A549 (cell line): ENCODE measurements at regions not wholly inside any gene's neighbourhood (a gene's known extent, or its start where the extent isn't known, plus 50 kb on each side); places are given as distances from the start of the nearest gene placed in this dataset.

Source experiments
- ATAC-seq, 2 experiments: fragments of 200-7000 bp in 1 of 2; fragments of >200 bp in 1 of 2; cut with Nextera tagmentation in 1 of 2; cut with Tn5 transposase in 1 of 2; 3 replicates each; pipeline versions ENCODE4 v1.8.0 to v1.9.1; 2018 to 2020; ENCODE audit warnings: mild to moderate bottlenecking in 1 of 2, moderate library complexity in 1 of 2
- CTCF ChIA-PET: fragments of 300-600 bp; sonication (Branson Sonifier 250); formaldehyde crosslinking; extraction: SDS; loops from one replicate; lab custom pipeline; 2021; ENCODE audit warnings: antibody characterized with exemption, inconsistent platforms; lab: Yijun Ruan, JAX
- POLR2A ChIA-PET: fragments of 350-600 bp; formaldehyde crosslinking; extraction: SDS; loops from one replicate; lab custom pipeline; 2021; ENCODE audit warnings: antibody characterized with exemption, inconsistent platforms; lab: Yijun Ruan, JAX
- DNase-seq, 2 experiments: peaks; one replicate each; pipeline versions ENCODE4 v3.0.0 to v3.0.0-alpha.2; 2011 to 2016; ENCODE audit warnings: low read depth in 1 of 2, low spot score in 1 of 2
- FAIRE-seq: peaks from 2 replicates; lab custom pipeline; 2011; peaks lifted over from hg19 to GRCh38; lab: Jason Lieb, UNC
- H3K27ac ChIP-seq, 2 experiments: fragments of >200 bp; sonication (Bioruptor Twin); formaldehyde crosslinking; 3 replicates each; pipeline ENCODE4 v1.5.1; 2016 to 2017
- H3K4me1 ChIP-seq: fragments of >200 bp; sonication (Bioruptor Twin); formaldehyde crosslinking; 3 replicates; pipeline ENCODE4 v1.6.1; 2016
- H3K4me2 ChIP-seq: fragments of >200 bp; sonication (Bioruptor Twin); formaldehyde crosslinking; 3 replicates; pipeline ENCODE4 v1.6.1; 2016
- H3K4me3 ChIP-seq: fragments of >200 bp; sonication (Bioruptor Twin); formaldehyde crosslinking; 3 replicates; pipeline ENCODE4 v1.5.1; 2016
- H3K9me3 ChIP-seq: fragments of >200 bp; sonication (Bioruptor Twin); formaldehyde crosslinking; 3 replicates; pipeline ENCODE4 v1.6.1; 2016
- CEBPB ChIP-seq, 2 experiments: fragments of >200 bp in 1 of 2; sonication (Bioruptor Twin) in 1 of 2; formaldehyde crosslinking in 1 of 2; IDR thresholded peaks; 2 replicates each; pipeline ENCODE4 v1.6.1; 2012 to 2016
- CHD4 ChIP-seq: fragments of 200-600 bp; sonication (generic); IDR thresholded peaks from 2 replicates; pipeline ENCODE4 v1.6.1; 2016; ENCODE audit warnings: antibody characterized with exemption, mild to moderate bottlenecking, borderline replicate concordance
- CTCF ChIP-seq: fragments of >200 bp; sonication (Bioruptor Twin); formaldehyde crosslinking; IDR thresholded peaks from 3 replicates; pipeline ENCODE4 v1.5.1; 2016
- ELK1 ChIP-seq: fragments of 150-350 bp; IDR thresholded peaks from 2 replicates; pipeline ENCODE4 v1.6.1; 2014; ENCODE audit warnings: low read depth, mild to moderate bottlenecking, low read length
- GATA3 ChIP-seq: IDR thresholded peaks from 2 replicates; pipeline ENCODE4 v1.6.1; 2012; ENCODE audit warnings: borderline replicate concordance
- HMGXB4 ChIP-seq: fragments of 250-450 bp; sonication (Bioruptor Pico); IDR thresholded peaks from 2 replicates; pipeline ENCODE4 v1.5.0; 2021; ENCODE audit warnings: mild to moderate bottlenecking, moderate library complexity, borderline replicate concordance
- HOXA7 ChIP-seq: fragments of 250-450 bp; sonication (Bioruptor Pico); IDR thresholded peaks from 2 replicates; pipeline ENCODE4 v1.5.0; 2020; ENCODE audit warnings: mild to moderate bottlenecking, moderate library complexity
- HOXB5 ChIP-seq: fragments of 250-450 bp; sonication (Bioruptor Pico); IDR thresholded peaks from 2 replicates; pipeline ENCODE4 v1.5.0; 2020; ENCODE audit warnings: mild to moderate bottlenecking, moderate library complexity
- KDM5A ChIP-seq: fragments of 200-600 bp; sonication (generic); IDR thresholded peaks from 2 replicates; pipeline ENCODE4 v1.6.1; 2016; ENCODE audit warnings: antibody characterized with exemption, mild to moderate bottlenecking
- MAZ ChIP-seq: fragments of 150-350 bp; IDR thresholded peaks from 2 replicates; pipeline ENCODE4 v1.6.1; 2014; ENCODE audit warnings: antibody characterized with exemption, low read depth, low read length, borderline replicate concordance
- NFE2L2 ChIP-seq: fragments of 150-350 bp; conservative IDR thresholded peaks from 2 replicates; pipeline ENCODE4 v1.6.1; 2014; ENCODE audit warnings: low read length
- NR3C1 ChIP-seq: fragments of >200 bp; sonication (Bioruptor Twin); formaldehyde crosslinking; IDR thresholded peaks from 3 replicates; pipeline ENCODE4 v1.6.1; 2017
- SREBF2 ChIP-seq: fragments of 450-650 bp; IDR thresholded peaks from 2 replicates; pipeline ENCODE4 v1.6.1; 2014; ENCODE audit warnings: mild to moderate bottlenecking, moderate library complexity
- ZFP36 ChIP-seq: fragments of 450-650 bp; IDR thresholded peaks from 2 replicates; pipeline ENCODE4 v1.6.1; 2014; ENCODE audit warnings: borderline replicate concordance; ENCODE audit not compliant: partially characterized antibody
- WGBS: methylation state at CpG from one replicate; pipeline ENCODE4 v1.1.6; 2017; ENCODE audit errors: missing lambda C conversion rate; 5-methylcytosine and 5-hydroxymethylcytosine counted together
- TF ChIP-seq, protein P1 (sequence below): fragments of 250-450 bp; sonication (Bioruptor Pico); IDR thresholded peaks from 2 replicates; pipeline ENCODE4 v1.5.0; 2020; ENCODE audit warnings: low read depth, mild to moderate bottlenecking, moderate library complexity
- TF ChIP-seq, protein P2 (sequence below): IDR thresholded peaks from 2 replicates; pipeline ENCODE4 v1.6.1; 2012; ENCODE audit warnings: low read depth, borderline replicate concordance

- TF ChIP-seq HMGXB4 (CRISPR knock-in tag) = no peak
- no peak for TF ChIP-seq NR3C1
These were observed 89.4 kb upstream of the JAK1 start (continued) for GRCh38 chr1:65055747-65056146.

GRCh38 chr1:65056234-65056633, 89.9 kb upstream of the JAK1 start:
- H3K4me2 ChIP-seq = no peak overlapping the region
- no peaks in the 10 kb centered on the region for H3K9me3 ChIP-seq
- no peak overlapping the region for H3K27ac ChIP-seq
- no peak for DNase-seq
- ChIA-PET POLR2A (no interaction called here), CTCF (interaction anchor here (1.0 kb wide), 1 partner anchor 9 kb away, joined by 3 read pairs; no protein-coding TSS in a partner anchor)
- no peak overlapping the region for H3K4me3 ChIP-seq
- no peak for FAIRE-seq
- no peak for TF ChIP-seq GATA3
- TF ChIP-seq CEBPB (IDR thresholded peaks at IDR 0.05) = no peak
- TF ChIP-seq ZFP36 = no peak
- TF ChIP-seq MAZ = no peak
- no peak for TF ChIP-seq HOXB5
- TF ChIP-seq CTCF = no peak
- ATAC-seq = no peak
- peaks cover 3% of the 10 kb centered on the region; the same call in 1 of the 3 replicates for H3K4me1 ChIP-seq
- 75% methylated on average over 1 of the region's 1 CpG for WGBS

GRCh38 chr1:65056866-65057265, 90.5 kb upstream of the JAK1 start:
- Histone ChIP-seq H3K4me1 (peaks cover 3% of the 10 kb centered on the region; the same call in 1 of the 3 replicates), H3K27ac (no peak overlapping the region), H3K4me2 (no peak overlapping the region), H3K9me3 (no peaks in the 10 kb centered on the region), H3K4me3 (no peak overlapping the region)
- TF ChIP-seq ZFP36 = no peak
- no peak for TF ChIP-seq HOXA7 (CRISPR knock-in tag)
- no peak for TF ChIP-seq NR3C1
- TF ChIP-seq ELK1 = no peak
- TF ChIP-seq KDM5A = no peak
- no peak for TF ChIP-seq NFE2L2
- TF ChIP-seq, protein P1, sequence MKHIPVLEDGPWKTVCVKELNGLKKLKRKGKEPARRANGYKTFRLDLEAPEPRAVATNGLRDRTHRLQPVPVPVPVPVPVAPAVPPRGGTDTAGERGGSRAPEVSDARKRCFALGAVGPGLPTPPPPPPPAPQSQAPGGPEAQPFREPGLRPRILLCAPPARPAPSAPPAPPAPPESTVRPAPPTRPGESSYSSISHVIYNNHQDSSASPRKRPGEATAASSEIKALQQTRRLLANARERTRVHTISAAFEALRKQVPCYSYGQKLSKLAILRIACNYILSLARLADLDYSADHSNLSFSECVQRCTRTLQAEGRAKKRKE = no peak
- TF ChIP-seq CEBPB (IDR thresholded peaks at IDR 0.05) = no peak
- TF ChIP-seq CHD4 = no peak
- no peak for TF ChIP-seq SREBF2
- TF ChIP-seq, protein P2, sequence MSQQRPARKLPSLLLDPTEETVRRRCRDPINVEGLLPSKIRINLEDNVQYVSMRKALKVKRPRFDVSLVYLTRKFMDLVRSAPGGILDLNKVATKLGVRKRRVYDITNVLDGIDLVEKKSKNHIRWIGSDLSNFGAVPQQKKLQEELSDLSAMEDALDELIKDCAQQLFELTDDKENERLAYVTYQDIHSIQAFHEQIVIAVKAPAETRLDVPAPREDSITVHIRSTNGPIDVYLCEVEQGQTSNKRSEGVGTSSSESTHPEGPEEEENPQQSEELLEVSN = no peak
- ChIA-PET POLR2A (no interaction called here), CTCF (interaction anchor here (0.9 to 1.3 kb wide), 4 partner anchors 8 to 631 kb away, joined by 3 to 10 read pairs (median 5); no protein-coding TSS in a partner anchor)
- WGBS = 90% methylated on average over 3 of the region's 3 CpGs
- ATAC-seq = no peak
- DNase-seq = no peak
- FAIRE-seq = no peak
